RCC 7860 (cell line): ENCODE measurements at regions not wholly inside any gene's neighbourhood (a gene's known extent, or its start where the extent isn't known, plus 50 kb on each side); places are given as distances from the start of the nearest gene placed in this dataset.
"Not testable (repeated sequence)": the region's sequence is repeated elsewhere in the genome, so short reads cannot be mapped to it uniquely, and the experiment has no call there.

Experiments
- DNase-seq: peaks from one replicate; pipeline ENCODE4 v3.0.0-alpha.2; 2015; ENCODE audit warnings: low spot score
- FAIRE-seq: peaks from 2 replicates; lab custom pipeline; 2012; peaks lifted over from hg19 to GRCh38; lab: Jason Lieb, UNC

- FAIRE-seq (no peak), DNase-seq (no peak)
These were observed 1219.8 kb downstream of the CDH8 start for GRCh38 chr16:60816461-60816860.

- DNase-seq = no peak
- no peak for FAIRE-seq
These were observed 1220.4 kb downstream of the CDH8 start for GRCh38 chr16:60815865-60816264.

GRCh38 chr16:60815033-60815432 is 1221.2 kb downstream of the CDH8 start:
- DNase-seq (no peak), FAIRE-seq (no peak)

GRCh38 chr16:60811657-60812056 is 1224.6 kb downstream of the CDH8 start:
- FAIRE-seq (no peak), DNase-seq (no peak)

GRCh38 chr16:60811051-60811608 is 1225.1 kb downstream of the CDH8 start:
- DNase-seq (no peak), FAIRE-seq (no peak)

- FAIRE-seq = no peak
These were observed 1226.0 kb downstream of the CDH8 start for GRCh38 chr16:60810250-60810649.

GRCh38 chr16:60792437-60792836 is 1243.8 kb downstream of the CDH8 start:
- DNase-seq = no peak
- FAIRE-seq = no peak

More at GRCh38 chr16:60810250-60810649, 1226.0 kb downstream of the CDH8 start:
- DNase-seq = no peak

GRCh38 chr16:60788631-60789030 is 1247.6 kb downstream of the CDH8 start:
- DNase-seq = no peak
- no peak for FAIRE-seq

GRCh38 chr16:60776281-60776680 is 1260.0 kb downstream of the CDH8 start:
- FAIRE-seq = no peak

GRCh38 chr16:60771138-60771537 is 1265.1 kb downstream of the CDH8 start:
- FAIRE-seq = no peak

More at GRCh38 chr16:60776281-60776680, 1260.0 kb downstream of the CDH8 start:
- no peak for DNase-seq

GRCh38 chr16:60770384-60770783 is 1265.9 kb downstream of the CDH8 start:
- not testable (repeated sequence) for FAIRE-seq, DNase-seq

More at GRCh38 chr16:60771138-60771537, 1265.1 kb downstream of the CDH8 start:
- DNase-seq = no peak

- FAIRE-seq (no peak), DNase-seq (no peak)
These were observed 1272.4 kb downstream of the CDH8 start for GRCh38 chr16:60763869-60764268.

- FAIRE-seq (no peak), DNase-seq (no peak)
These were observed 1280.3 kb downstream of the CDH8 start for GRCh38 chr16:60755907-60756306.

GRCh38 chr16:60748366-60748765 is 1287.9 kb downstream of the CDH8 start:
- FAIRE-seq = no peak
- DNase-seq = no peak

- FAIRE-seq (no peak), DNase-seq (no peak)
These were observed 1292.0 kb downstream of the CDH8 start for GRCh38 chr16:60744198-60744597.

GRCh38 chr16:60741810-60742209 is 1294.4 kb downstream of the CDH8 start:
- FAIRE-seq (no peak), DNase-seq (no peak)

GRCh38 chr16:60739737-60740683 is 1296.2 kb downstream of the CDH8 start:
- no peak for DNase-seq
- FAIRE-seq = no peak

- no peak for FAIRE-seq
These were observed 1304.7 kb downstream of the CDH8 start for GRCh38 chr16:60731329-60732050.

GRCh38 chr16:60729051-60729450 is 1307.2 kb downstream of the CDH8 start:
- FAIRE-seq (no peak), DNase-seq (no peak)

More at GRCh38 chr16:60731329-60732050, 1304.7 kb downstream of the CDH8 start:
- no peak for DNase-seq

- FAIRE-seq = no peak
These were observed 1308.4 kb downstream of the CDH8 start for GRCh38 chr16:60727851-60728250.

GRCh38 chr16:60720060-60720459 is 1316.2 kb downstream of the CDH8 start:
- FAIRE-seq = no peak

More at GRCh38 chr16:60727851-60728250, 1308.4 kb downstream of the CDH8 start:
- no peak for DNase-seq

More at GRCh38 chr16:60720060-60720459, 1316.2 kb downstream of the CDH8 start:
- no peak for DNase-seq
